SK-N-SH treated with all-trans-retinoic acid at 6 μM for 48 hours (cell line): ENCODE measurements at regions not wholly inside any gene's neighbourhood (a gene's known extent, or its start where the extent isn't known, plus 50 kb on each side); places are given as distances from the start of the nearest gene placed in this dataset.

Source experiments
- CSDC2 ChIP-seq: fragments of 250-450 bp; sonication (Bioruptor Pico); IDR thresholded peaks from 2 replicates; pipeline ENCODE4 v1.5.0; 2020; ENCODE audit warnings: mild to moderate bottlenecking, moderate library complexity
- RARB ChIP-seq: fragments of 250-450 bp; sonication (Bioruptor Pico); IDR thresholded peaks from 2 replicates; pipeline ENCODE4 v1.8.0; 2021; ENCODE audit warnings: mild to moderate bottlenecking, moderate library complexity
- TF ChIP-seq, protein P1 (sequence below): fragments of 250-450 bp; sonication (Bioruptor Pico); IDR thresholded peaks from 2 replicates; pipeline ENCODE4 v1.5.1; 2020; ENCODE audit warnings: low read depth, mild to moderate bottlenecking, moderate library complexity

DNA sequence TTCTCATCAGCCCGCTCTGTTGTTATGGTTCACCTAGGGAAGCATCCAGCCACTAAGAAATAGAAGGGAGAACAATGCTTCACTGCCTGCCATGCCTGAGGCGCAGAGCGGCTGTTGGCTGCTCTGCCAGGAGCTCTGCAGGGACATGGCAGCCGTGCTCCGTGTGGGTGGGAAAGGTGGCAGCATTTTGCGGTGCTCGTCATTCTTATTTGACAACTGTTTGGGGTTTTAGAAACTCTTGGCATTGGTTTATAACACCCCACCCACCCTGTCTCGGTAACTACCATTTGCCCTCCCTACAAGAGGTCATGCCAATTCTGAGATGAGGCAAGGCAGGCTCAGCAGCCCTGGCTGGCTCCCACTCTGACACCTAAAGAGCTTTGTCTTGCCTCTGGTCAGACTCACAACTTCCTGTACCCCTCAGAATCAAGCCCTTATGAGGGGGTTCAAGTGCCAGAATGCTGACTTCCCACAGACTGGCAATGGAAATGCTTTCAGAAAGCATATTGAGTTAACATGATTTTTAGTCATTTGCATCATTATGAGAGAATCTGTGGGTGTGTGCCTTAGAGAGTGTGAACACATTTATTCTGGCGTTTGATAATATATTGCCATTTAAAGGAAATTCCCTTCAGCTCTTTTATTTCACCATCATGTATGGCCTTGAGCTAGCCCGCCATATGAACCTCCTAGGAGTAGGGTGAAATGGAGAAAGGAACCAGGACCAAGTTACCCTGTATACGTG, 288.0 kb upstream of the ANKRD55 start:
- TF ChIP-seq CSDC2 (CRISPR knock-in tag) (no peak), RARB (no peak)
- TF ChIP-seq, protein P1, sequence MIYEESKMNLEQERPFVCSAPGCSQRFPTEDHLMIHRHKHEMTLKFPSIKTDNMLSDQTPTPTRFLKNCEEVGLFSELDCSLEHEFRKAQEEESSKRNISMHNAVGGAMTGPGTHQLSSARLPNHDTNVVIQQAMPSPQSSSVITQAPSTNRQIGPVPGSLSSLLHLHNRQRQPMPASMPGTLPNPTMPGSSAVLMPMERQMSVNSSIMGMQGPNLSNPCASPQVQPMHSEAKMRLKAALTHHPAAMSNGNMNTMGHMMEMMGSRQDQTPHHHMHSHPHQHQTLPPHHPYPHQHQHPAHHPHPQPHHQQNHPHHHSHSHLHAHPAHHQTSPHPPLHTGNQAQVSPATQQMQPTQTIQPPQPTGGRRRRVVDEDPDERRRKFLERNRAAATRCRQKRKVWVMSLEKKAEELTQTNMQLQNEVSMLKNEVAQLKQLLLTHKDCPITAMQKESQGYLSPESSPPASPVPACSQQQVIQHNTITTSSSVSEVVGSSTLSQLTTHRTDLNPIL (CRISPR knock-in tag): no peak
